ENCODE measurements at regions not wholly inside any gene's neighbourhood (a gene's known extent, or its start where the extent isn't known, plus 50 kb on each side); places are given as distances from the start of the nearest gene placed in this dataset.

- TF ChIP-seq MAX (IDR thresholded peaks at IDR 0.05; ENCODE audit: insufficient read depth, insufficient read length) (no peak), POLR2A (IDR thresholded peaks at IDR 0.05; ENCODE audit: low read depth, low read length) (no peak), GATA2 (IDR thresholded peaks at IDR 0.05; ENCODE audit: insufficient read depth, insufficient read length, low read depth, low read length) (no peak), MYC (IDR thresholded peaks at IDR 0.05; ENCODE audit: low read depth, low read length) (no peak), CTCF (IDR thresholded peaks at IDR 0.05; ENCODE audit: extremely low read depth in 1 of 2, insufficient read depth in 1 of 2, low read depth in 1 of 2, low read length in 2 of 2) (no peak), JUN (IDR thresholded peaks at IDR 0.05; ENCODE audit: borderline replicate concordance, insufficient read depth, insufficient read length, low read depth) (no peak), EZH2 (IDR thresholded peaks at IDR 0.05; ENCODE audit: borderline replicate concordance, low read depth, low read length, severe bottlenecking) (no peak), FOS (IDR thresholded peaks at IDR 0.05; ENCODE audit: borderline replicate concordance, insufficient read depth, low read length) (no peak), POLR2AphosphoS5 (IDR thresholded peaks at IDR 0.05; ENCODE audit: insufficient read depth, low read depth, low read length) (no peak)
- DNase-seq (ENCODE audit: low read depth, low spot score), result no peak
- Histone ChIP-seq H3K9me3 (replicated peaks; ENCODE audit: control insufficient read depth, insufficient read depth, low read length) (no peaks in the 10 kb centered on the region), H3K79me2 (ENCODE audit: control insufficient read depth, insufficient read depth, low read length) (no peaks in the 10 kb centered on the region), H3K4me1 (ENCODE audit: control insufficient read depth, extremely low read depth, insufficient read depth, low read length) (no peaks in the 10 kb centered on the region), H2AFZ (ENCODE audit: low read depth, low read length) (no peak overlapping the region), H4K20me1 (replicated peaks; ENCODE audit: control insufficient read depth, extremely low read depth, insufficient read depth, low read length) (no peaks in the 10 kb centered on the region), H3K36me3 (ENCODE audit: control insufficient read depth in 2 of 2, extremely low read depth in 1 of 2, insufficient read depth in 2 of 2, low read length in 2 of 2) (no peaks in the 10 kb centered on the region), H3K4me2 (ENCODE audit: insufficient read depth, low read length) (no peak overlapping the region), H3K27me3 (ENCODE audit: control insufficient read depth in 2 of 2, insufficient read depth in 2 of 2, low read length in 2 of 2) (no peaks in the 10 kb centered on the region), H3K27ac (ENCODE audit: insufficient read depth, low read depth, low read length) (no peak overlapping the region), H3K9ac (replicated peaks; ENCODE audit: extremely low read depth, insufficient read depth, low read length) (no peak overlapping the region), H3K9me1 (replicated peaks; ENCODE audit: control insufficient read depth, extremely low read depth, insufficient read depth, low read length) (no peaks in the 10 kb centered on the region), H3K4me3 (replicated peaks in 1 of 3; ENCODE audit: insufficient read depth in 1 of 3, low read depth in 1 of 3, low read length in 3 of 3) (no peak overlapping the region)
- BruUV-seq (replicated peaks), result no TSS peak
- intact Hi-C loops (cut with micrococcal nuclease), result no loop called here
- dilution Hi-C loops (cut with MboI; ENCODE audit: extremely low pct_ligation_motif_present, low sequenced_read_pairs), result no loop called here
- no peak for FAIRE-seq
- ChIA-PET POLR2A (no interaction called here), CTCF (no interaction called here)
Observed at GRCh38 chr10:35707642-35708425, 65.7 kb upstream of the FZD8 start.

Measured in endothelial cell of umbilical vein (primary cell).